Hepatocyte (in vitro differentiated cells): ENCODE measurements at regions not wholly inside any gene's neighbourhood (a gene's known extent, or its start where the extent isn't known, plus 50 kb on each side); places are given as distances from the start of the nearest gene placed in this dataset.

Experiments used
- EZH2 ChIP-seq: fragments of 200-600 bp; sonication (generic); IDR thresholded peaks from 2 replicates; pipeline ENCODE4 v1.6.1; 2016; ENCODE audit warnings: antibody characterized with exemption, mild to moderate bottlenecking, borderline replicate concordance
- EZH2phosphoT487 ChIP-seq: fragments of 200-600 bp; sonication (generic); IDR thresholded peaks from one replicate; pipeline ENCODE4 v1.6.1; 2018; ENCODE audit warnings: antibody characterized with exemption, mild to moderate bottlenecking, low read depth, moderate library complexity; ENCODE audit not compliant: unreplicated experiment, severe bottlenecking
- TF ChIP-seq, protein P1 (sequence below): fragments of 200-600 bp; sonication (generic); IDR thresholded peaks from 2 replicates; pipeline ENCODE4 v1.5.1; 2016; ENCODE audit warnings: antibody characterized with exemption, mild to moderate bottlenecking; ENCODE audit not compliant: poor library complexity

DNA sequence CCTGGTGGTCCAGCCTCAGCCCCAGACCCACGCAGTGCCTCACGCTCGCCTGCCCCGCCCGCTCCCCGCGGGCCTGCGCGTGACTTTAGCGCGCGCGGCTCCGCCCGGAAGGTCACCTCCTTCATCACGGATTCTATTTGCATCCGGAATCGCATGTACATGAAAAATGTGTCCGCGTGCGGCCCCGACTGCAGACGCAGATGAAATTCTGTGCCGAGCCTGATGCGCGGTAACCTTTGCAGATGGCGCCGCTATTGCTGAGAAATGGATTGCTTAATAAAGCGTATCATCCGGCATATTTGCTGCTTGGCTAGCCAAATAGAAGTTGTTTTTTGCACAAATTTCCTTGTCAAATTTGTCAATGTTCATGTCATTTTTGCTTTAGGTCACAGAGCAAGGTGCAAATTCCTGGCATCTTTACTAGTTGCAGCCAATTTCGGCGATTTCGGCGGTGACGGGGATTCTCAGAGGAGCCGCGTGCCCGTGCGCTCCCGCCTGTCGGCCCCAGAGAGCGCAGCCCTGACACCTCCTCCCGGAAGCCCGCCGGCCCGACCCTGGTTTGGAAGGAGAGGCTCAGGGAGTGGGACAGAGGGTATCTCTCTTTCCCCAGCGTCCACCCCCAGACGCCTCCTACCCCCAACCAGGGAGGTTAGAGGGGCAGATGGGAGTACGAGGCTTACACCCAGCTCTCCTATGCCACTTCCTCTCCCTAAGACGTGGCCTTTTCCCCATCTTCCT, 85.9 kb upstream of the PAX2 start:
- TF ChIP-seq, protein P1, sequence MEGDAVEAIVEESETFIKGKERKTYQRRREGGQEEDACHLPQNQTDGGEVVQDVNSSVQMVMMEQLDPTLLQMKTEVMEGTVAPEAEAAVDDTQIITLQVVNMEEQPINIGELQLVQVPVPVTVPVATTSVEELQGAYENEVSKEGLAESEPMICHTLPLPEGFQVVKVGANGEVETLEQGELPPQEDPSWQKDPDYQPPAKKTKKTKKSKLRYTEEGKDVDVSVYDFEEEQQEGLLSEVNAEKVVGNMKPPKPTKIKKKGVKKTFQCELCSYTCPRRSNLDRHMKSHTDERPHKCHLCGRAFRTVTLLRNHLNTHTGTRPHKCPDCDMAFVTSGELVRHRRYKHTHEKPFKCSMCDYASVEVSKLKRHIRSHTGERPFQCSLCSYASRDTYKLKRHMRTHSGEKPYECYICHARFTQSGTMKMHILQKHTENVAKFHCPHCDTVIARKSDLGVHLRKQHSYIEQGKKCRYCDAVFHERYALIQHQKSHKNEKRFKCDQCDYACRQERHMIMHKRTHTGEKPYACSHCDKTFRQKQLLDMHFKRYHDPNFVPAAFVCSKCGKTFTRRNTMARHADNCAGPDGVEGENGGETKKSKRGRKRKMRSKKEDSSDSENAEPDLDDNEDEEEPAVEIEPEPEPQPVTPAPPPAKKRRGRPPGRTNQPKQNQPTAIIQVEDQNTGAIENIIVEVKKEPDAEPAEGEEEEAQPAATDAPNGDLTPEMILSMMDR = no peak
- TF ChIP-seq EZH2 (peak; percentile 95), EZH2phosphoT487 (no peak)
